ENCODE measurements at regions not wholly inside any gene's neighbourhood (a gene's known extent, or its start where the extent isn't known, plus 50 kb on each side); places are given as distances from the start of the nearest gene placed in this dataset.
"Not testable (repeated sequence)": the region's sequence is repeated elsewhere in the genome, so short reads cannot be mapped to it uniquely, and the experiment has no call there.

DNA sequence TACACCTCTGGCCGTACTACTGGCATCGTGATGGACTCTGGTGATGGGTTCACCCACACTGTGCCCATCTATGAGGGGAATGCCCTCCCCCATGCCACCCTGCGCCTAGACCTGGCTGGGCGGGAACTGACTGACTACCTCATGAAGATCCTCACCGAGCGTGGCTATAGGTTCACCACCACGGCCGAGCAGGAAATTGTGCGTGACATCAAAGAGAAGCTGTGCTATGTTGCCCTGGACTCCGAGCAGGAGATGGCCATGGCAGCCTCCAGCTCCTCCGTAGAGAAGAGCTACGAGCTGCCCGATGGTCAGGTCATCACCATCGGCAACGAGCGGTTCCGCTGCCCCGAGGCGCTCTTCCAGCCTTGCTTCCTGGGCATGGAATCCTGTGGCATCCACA, 98.9 kb downstream of the CCDC74A start:
- H4K20me1 ChIP-seq (ENCODE audit: insufficient read depth, low read length); H3K9ac ChIP-seq (ENCODE audit: insufficient read depth, low read length, poor library complexity, severe bottlenecking); H3K79me2 ChIP-seq (ENCODE audit: insufficient read depth, low read length); H3K27me3 Mint-ChIP-seq (ENCODE audit: low read depth in 3 of 3); H3K27me3 ChIP-seq (ENCODE audit: control insufficient read depth in 2 of 2, insufficient read depth in 2 of 2, low read length in 2 of 2); H3K36me3 Mint-ChIP-seq; DNase-seq; intact Hi-C loops (cut with micrococcal nuclease); H2AFZ ChIP-seq (ENCODE audit: insufficient read depth, low read depth, low read length, poor library complexity, severe bottlenecking); H3K4me2 ChIP-seq (replicated peaks; ENCODE audit: extremely low read depth, low read length, poor library complexity, severe bottlenecking); H3K36me3 ChIP-seq (replicated peaks in 1 of 2; ENCODE audit: control insufficient read depth in 1 of 2, insufficient read depth in 2 of 2, low read length in 2 of 2); H3K4me1 ChIP-seq (ENCODE audit: control insufficient read depth in 1 of 2, insufficient read depth in 2 of 2, low read length in 2 of 2); H3K4me1 Mint-ChIP-seq; H3K4me3 ChIP-seq (replicated peaks in 1 of 3; ENCODE audit: low read depth in 2 of 3, low read length in 3 of 3); H3K4me3 Mint-ChIP-seq; H3K27ac Mint-ChIP-seq; H3K27ac ChIP-seq (ENCODE audit: low read depth in 1 of 2, low read length in 2 of 2); H3K9me3 ChIP-seq (replicated peaks in 1 of 2; ENCODE audit: control insufficient read depth in 1 of 2, insufficient read depth in 1 of 2, low read length in 2 of 2); H3K9me3 Mint-ChIP-seq: not testable (repeated sequence)
- 88% methylated on average over 18 of the region's 19 CpGs for WGBS (ENCODE audit: insufficient coverage)

DNA sequence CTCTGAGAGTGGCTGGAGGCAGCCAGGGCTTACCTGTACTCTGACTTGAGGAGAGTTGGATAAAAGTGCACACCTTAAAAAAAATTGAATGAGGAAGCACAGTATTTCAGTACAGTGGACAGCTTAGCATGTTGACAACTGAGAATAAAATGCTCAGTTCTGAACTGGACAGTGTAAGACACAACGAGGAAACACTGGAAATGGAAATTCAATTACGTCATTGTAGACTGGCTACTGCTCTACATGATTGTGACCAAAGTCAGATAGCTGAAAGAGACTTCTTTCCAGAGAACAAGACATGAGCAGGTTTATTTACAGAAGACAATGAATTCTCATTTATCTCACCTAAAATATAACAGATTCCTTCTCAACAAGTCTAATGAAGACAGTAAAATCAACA, 100.1 kb downstream of the CCDC74A start:
- H3K4me2 ChIP-seq (replicated peaks; ENCODE audit: extremely low read depth, low read length, poor library complexity, severe bottlenecking); H3K4me3 ChIP-seq (replicated peaks in 1 of 3; ENCODE audit: low read depth in 2 of 3, low read length in 3 of 3); H3K27ac Mint-ChIP-seq; H3K4me1 Mint-ChIP-seq; H3K79me2 ChIP-seq (ENCODE audit: insufficient read depth, low read length); H3K9me3 Mint-ChIP-seq; H4K20me1 ChIP-seq (ENCODE audit: insufficient read depth, low read length); H3K27me3 Mint-ChIP-seq (ENCODE audit: low read depth in 3 of 3); DNase-seq; H3K9me3 ChIP-seq (replicated peaks in 1 of 2; ENCODE audit: control insufficient read depth in 1 of 2, insufficient read depth in 1 of 2, low read length in 2 of 2); H3K27me3 ChIP-seq (ENCODE audit: control insufficient read depth in 2 of 2, insufficient read depth in 2 of 2, low read length in 2 of 2); H3K9ac ChIP-seq (ENCODE audit: insufficient read depth, low read length, poor library complexity, severe bottlenecking); H3K36me3 Mint-ChIP-seq; H2AFZ ChIP-seq (ENCODE audit: insufficient read depth, low read depth, low read length, poor library complexity, severe bottlenecking); H3K27ac ChIP-seq (ENCODE audit: low read depth in 1 of 2, low read length in 2 of 2); H3K4me3 Mint-ChIP-seq; intact Hi-C loops (cut with micrococcal nuclease); H3K36me3 ChIP-seq (replicated peaks in 1 of 2; ENCODE audit: control insufficient read depth in 1 of 2, insufficient read depth in 2 of 2, low read length in 2 of 2); H3K4me1 ChIP-seq (ENCODE audit: control insufficient read depth in 1 of 2, insufficient read depth in 2 of 2, low read length in 2 of 2): not testable (repeated sequence)
- no CpG with 5 or more reads among the region's 2 CpGs for WGBS (ENCODE audit: insufficient coverage)

DNA sequence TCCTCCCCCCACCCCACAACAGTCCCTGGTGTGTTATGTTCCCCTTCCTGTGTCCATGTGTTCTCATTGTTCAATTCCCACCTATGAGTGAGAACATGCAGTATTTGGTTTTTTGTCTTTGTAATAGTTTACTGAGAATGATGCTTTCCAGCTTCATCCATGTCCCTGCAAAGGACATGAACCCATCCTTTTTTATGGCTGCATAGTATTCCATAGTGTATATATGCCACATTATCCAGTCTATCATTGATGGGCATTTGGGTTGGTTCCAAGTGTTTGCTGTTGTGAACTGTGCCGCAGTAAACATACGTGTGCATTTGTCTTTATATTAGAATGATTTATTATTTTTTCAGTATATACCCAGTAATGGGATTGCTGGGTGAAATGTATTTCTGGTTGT, 104.0 kb downstream of the CCDC74A start:
- H3K9me3 ChIP-seq (replicated peaks in 1 of 2; ENCODE audit: control insufficient read depth in 1 of 2, insufficient read depth in 1 of 2, low read length in 2 of 2); H3K4me3 ChIP-seq (replicated peaks in 1 of 3; ENCODE audit: low read depth in 2 of 3, low read length in 3 of 3); H3K36me3 ChIP-seq (replicated peaks in 1 of 2; ENCODE audit: control insufficient read depth in 1 of 2, insufficient read depth in 2 of 2, low read length in 2 of 2); H3K27ac ChIP-seq (ENCODE audit: low read depth in 1 of 2, low read length in 2 of 2); H4K20me1 ChIP-seq (ENCODE audit: insufficient read depth, low read length); H3K4me2 ChIP-seq (replicated peaks; ENCODE audit: extremely low read depth, low read length, poor library complexity, severe bottlenecking); DNase-seq; H3K9me3 Mint-ChIP-seq; H3K4me1 Mint-ChIP-seq; intact Hi-C loops (cut with micrococcal nuclease); H3K27ac Mint-ChIP-seq; H3K4me3 Mint-ChIP-seq; H3K36me3 Mint-ChIP-seq; H2AFZ ChIP-seq (ENCODE audit: insufficient read depth, low read depth, low read length, poor library complexity, severe bottlenecking); H3K79me2 ChIP-seq (ENCODE audit: insufficient read depth, low read length); H3K4me1 ChIP-seq (ENCODE audit: control insufficient read depth in 1 of 2, insufficient read depth in 2 of 2, low read length in 2 of 2); H3K27me3 Mint-ChIP-seq (ENCODE audit: low read depth in 3 of 3); H3K9ac ChIP-seq (ENCODE audit: insufficient read depth, low read length, poor library complexity, severe bottlenecking); H3K27me3 ChIP-seq (ENCODE audit: control insufficient read depth in 2 of 2, insufficient read depth in 2 of 2, low read length in 2 of 2): not testable (repeated sequence)
- WGBS (ENCODE audit: insufficient coverage) = no CpG with 5 or more reads among the region's 2 CpGs

DNA sequence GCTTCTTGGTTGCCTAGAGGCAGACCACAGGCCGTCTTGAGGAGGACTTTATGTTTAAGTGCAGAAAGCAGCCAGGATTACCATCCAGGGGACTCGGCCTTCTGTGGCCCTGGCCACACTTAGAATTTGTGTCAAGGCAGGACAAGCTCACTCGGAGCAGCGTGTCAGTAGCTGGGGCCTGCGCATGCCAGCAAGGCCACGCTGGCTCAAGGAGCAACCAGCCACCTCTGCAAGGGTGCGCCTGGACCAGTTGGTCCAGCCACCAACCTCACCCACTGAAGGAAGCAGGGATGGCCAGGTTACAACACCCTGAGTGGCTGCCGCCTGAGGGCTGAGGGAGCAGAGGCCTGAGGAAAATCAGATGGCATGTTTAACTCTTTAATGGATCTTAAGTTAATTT, 105.7 kb downstream of the CCDC74A start:
- H3K4me3 Mint-ChIP-seq; H3K4me2 ChIP-seq (replicated peaks; ENCODE audit: extremely low read depth, low read length, poor library complexity, severe bottlenecking); H3K27me3 ChIP-seq (ENCODE audit: control insufficient read depth in 2 of 2, insufficient read depth in 2 of 2, low read length in 2 of 2); H3K9ac ChIP-seq (ENCODE audit: insufficient read depth, low read length, poor library complexity, severe bottlenecking); H3K27ac ChIP-seq (ENCODE audit: low read depth in 1 of 2, low read length in 2 of 2); H3K79me2 ChIP-seq (ENCODE audit: insufficient read depth, low read length); H4K20me1 ChIP-seq (ENCODE audit: insufficient read depth, low read length); H3K4me1 Mint-ChIP-seq; H3K4me1 ChIP-seq (ENCODE audit: control insufficient read depth in 1 of 2, insufficient read depth in 2 of 2, low read length in 2 of 2); H3K27me3 Mint-ChIP-seq (ENCODE audit: low read depth in 3 of 3); intact Hi-C loops (cut with micrococcal nuclease); H3K36me3 ChIP-seq (replicated peaks in 1 of 2; ENCODE audit: control insufficient read depth in 1 of 2, insufficient read depth in 2 of 2, low read length in 2 of 2); H3K36me3 Mint-ChIP-seq; H2AFZ ChIP-seq (ENCODE audit: insufficient read depth, low read depth, low read length, poor library complexity, severe bottlenecking); H3K9me3 Mint-ChIP-seq; DNase-seq; H3K9me3 ChIP-seq (replicated peaks in 1 of 2; ENCODE audit: control insufficient read depth in 1 of 2, insufficient read depth in 1 of 2, low read length in 2 of 2); H3K27ac Mint-ChIP-seq; H3K4me3 ChIP-seq (replicated peaks in 1 of 3; ENCODE audit: low read depth in 2 of 3, low read length in 3 of 3): not testable (repeated sequence)
- WGBS (ENCODE audit: insufficient coverage) = 88% methylated on average over 6 of the region's 8 CpGs
